ENCODE measurements at regions not wholly inside any gene's neighbourhood (a gene's known extent, or its start where the extent isn't known, plus 50 kb on each side); places are given as distances from the start of the nearest gene placed in this dataset.

DNA sequence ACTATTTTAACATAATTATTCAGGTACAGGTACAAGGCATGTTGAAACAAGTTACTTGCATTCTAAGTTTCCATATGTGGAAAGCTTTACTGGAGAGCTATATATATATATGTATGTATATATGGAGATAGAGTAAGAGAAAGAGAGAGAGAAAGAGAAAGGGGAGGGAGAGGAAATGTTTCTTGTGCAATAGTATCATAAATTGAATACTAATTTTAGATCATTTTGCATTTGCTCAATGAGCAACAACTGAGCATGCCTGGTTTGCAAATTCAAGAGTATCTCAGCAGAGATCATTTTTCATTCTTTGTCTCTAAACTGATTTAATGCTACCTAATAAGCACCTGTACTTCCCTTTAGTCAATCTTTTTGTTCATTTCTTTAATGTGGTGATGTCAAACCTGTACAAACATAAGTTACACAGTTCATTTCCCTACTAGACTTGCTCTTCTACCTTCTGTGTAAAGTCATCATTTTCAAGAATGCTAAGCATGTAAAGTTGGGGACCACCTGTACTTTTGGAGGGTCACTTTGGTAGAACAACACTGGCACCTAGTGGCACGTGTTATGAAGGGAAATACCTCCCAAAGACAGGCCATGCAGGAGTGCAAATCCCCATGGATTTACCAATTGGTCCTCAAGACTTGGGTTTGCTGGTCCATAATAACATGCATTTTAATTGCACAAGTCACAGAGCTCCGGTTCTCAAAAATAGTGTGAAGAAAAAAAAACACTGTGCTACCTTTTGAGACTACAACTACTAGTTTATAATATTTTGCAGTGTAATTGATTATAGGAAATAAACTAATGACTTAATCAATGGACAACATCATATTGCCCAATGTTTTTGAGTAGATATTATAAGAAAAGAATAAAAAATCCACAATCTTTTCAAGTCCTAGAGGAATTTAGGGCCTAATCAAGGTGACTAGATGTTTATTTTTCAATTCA lies 431.2 kb upstream of the IGFBP3 start:
- TF ChIP-seq CTCF (IDR thresholded peaks at IDR 0.05; ENCODE audit: low read depth, low read length) = peak; percentile 49
- no peak overlapping the region for H3K4me3 ChIP-seq (ENCODE audit: low read depth, low read length)

- no peak for TF ChIP-seq CTCF (IDR thresholded peaks at IDR 0.05; ENCODE audit: low read depth, low read length)
- H3K4me3 ChIP-seq (ENCODE audit: low read depth, low read length) = no peak overlapping the region
Measured at GRCh38 chr7:46349490-46349889, 428.4 kb upstream of the IGFBP3 start.

GRCh38 chr7:46344533-46344932 lies 423.5 kb upstream of the IGFBP3 start:
- no peak overlapping the region for H3K4me3 ChIP-seq (ENCODE audit: low read depth, low read length)
- TF ChIP-seq CTCF (IDR thresholded peaks at IDR 0.05; ENCODE audit: low read depth, low read length) = no peak

DNA sequence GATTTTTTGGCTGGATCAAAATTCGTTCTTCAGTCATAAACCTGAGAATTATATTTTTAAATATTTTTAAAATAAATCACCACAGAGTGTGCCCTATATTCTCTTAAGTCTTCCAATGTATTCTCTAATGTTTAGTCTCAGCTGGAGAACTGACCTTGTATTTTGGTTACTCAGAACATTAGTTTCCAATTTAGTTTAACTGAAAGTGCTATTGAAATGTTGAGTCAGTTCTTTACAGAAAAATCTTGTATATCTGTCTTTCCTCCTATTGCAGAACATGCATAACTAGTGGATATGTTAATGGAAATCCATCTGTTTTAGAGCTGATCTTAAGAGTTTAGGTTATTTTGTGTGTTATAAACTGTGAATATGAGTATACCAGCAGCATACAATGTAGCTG lies 422.7 kb upstream of the IGFBP3 start:
- no peak overlapping the region for H3K4me3 ChIP-seq (ENCODE audit: low read depth, low read length)
- no peak for TF ChIP-seq CTCF (IDR thresholded peaks at IDR 0.05; ENCODE audit: low read depth, low read length)

DNA sequence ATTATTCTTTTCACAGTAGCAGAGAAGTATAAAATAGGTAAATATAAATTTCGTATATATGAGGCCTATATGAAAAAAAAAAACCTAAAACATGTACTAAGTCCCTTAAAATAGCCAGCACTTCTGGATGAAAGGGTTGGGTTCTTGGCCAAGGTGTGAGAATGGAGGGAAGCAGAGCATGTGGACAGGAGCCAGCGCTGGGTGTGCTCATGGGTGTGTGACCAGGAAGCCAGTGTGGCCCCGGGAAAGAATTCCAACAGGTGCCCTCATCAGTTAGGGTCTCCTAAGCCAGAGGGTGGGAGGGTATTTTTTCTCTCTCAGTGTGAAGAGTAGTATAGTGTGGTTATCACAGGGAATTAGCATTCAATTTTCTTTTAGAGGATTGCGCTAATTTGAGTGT lies 401.9 kb upstream of the IGFBP3 start:
- no peak for TF ChIP-seq CTCF (IDR thresholded peaks at IDR 0.05; ENCODE audit: low read depth, low read length)
- no peak overlapping the region for H3K4me3 ChIP-seq (ENCODE audit: low read depth, low read length)

DNA sequence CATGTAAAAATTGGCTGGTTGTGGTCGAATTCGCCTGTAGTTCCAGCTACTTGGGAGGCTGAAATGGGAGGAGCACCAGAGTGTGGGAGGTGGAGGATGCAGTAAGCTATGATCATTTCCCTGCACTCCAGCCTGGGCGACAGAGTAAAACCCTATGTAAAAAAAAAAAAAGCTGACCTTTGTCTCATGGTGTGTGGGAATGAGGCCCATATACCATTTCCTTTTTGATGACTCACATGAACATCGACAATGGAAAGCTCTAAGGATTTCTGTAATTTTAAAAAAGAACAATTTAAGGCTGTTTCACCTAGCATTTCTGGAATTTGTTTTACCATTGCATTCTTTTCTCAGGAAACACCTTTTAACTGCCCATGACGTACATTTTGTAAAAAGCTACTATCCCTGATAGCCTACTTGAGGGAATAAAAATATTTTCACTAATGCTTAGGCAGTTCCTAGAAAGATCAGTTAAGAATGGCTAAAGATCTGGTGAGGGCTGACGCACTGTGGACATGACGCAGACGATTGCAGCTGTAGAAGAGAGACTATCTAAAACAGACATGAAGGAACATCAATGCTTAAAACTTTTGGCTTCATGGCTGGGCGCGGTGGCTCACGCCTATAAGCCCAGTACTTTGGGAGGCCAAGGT lies 400.6 kb upstream of the IGFBP3 start:
- TF ChIP-seq CTCF (IDR thresholded peaks at IDR 0.05; ENCODE audit: low read depth, low read length) = no peak
- H3K4me3 ChIP-seq (ENCODE audit: low read depth, low read length) = no peak overlapping the region

DNA sequence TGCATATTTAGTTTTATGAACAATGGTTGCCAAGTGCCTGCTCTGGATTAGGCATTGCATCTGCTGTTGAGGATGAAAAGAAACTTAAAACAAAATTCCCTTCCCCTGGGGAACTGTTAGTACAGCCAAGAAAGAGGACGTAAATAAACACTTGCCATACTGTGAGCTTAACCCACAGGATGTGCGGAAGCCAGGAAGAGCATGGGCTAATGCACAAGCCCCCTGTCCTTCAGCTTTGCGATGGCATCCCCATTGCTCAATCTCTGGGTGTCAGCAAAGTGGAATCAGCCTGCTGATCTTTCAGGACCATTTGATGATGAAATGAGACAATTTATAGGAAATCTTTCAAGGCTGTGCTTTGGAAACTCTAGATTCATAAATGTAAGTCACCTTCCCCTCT lies 399.9 kb upstream of the IGFBP3 start:
- H3K4me3 ChIP-seq (ENCODE audit: low read depth, low read length) = no peak overlapping the region
- no peak for TF ChIP-seq CTCF (IDR thresholded peaks at IDR 0.05; ENCODE audit: low read depth, low read length)

Measured in WI38 (cell line).